ENCODE measurements at regions not wholly inside any gene's neighbourhood (a gene's known extent, or its start where the extent isn't known, plus 50 kb on each side); places are given as distances from the start of the nearest gene placed in this dataset.

GRCh38 chrX:11941571-11941970 is 183.5 kb downstream of the MSL3 start:
- DNase-seq (peak in 2 of 5 donors; percentile 22 to 52), FAIRE-seq (no peak)

GRCh38 chrX:11944501-11944900 is 186.5 kb downstream of the MSL3 start:
- no peak for FAIRE-seq
- intact Hi-C loops (cut with DNase I) = no loop called here
- H3K9me3 ChIP-seq (ENCODE audit: control insufficient read depth in 2 of 3, insufficient read depth in 1 of 3, low read length in 3 of 3) = no peaks in the 10 kb centered on the region

More at GRCh38 chrX:11941571-11941970, 183.5 kb downstream of the MSL3 start:
- Histone ChIP-seq H3K9ac (ENCODE audit: low read length in 3 of 3) (no peak overlapping the region), H3K4me1 (ENCODE audit: control insufficient read depth in 2 of 3, insufficient read depth in 2 of 3, low read depth in 1 of 3, low read length in 3 of 3) (no peaks in the 10 kb centered on the region), H3K9me3 (ENCODE audit: control insufficient read depth in 2 of 3, insufficient read depth in 1 of 3, low read length in 3 of 3) (no peaks in the 10 kb centered on the region), H3K4me3 (ENCODE audit: low read length in 3 of 3) (no peak overlapping the region), H3K36me3 (ENCODE audit: control insufficient read depth in 2 of 3, insufficient read depth in 3 of 3, low read length in 3 of 3) (no peaks in the 10 kb centered on the region), H3K27ac (ENCODE audit: low read depth in 2 of 2, low read length in 2 of 2) (no peak overlapping the region), H3K27me3 (ENCODE audit: control insufficient read depth, insufficient read depth, low read length) (no peaks in the 10 kb centered on the region)
- no peak for TF ChIP-seq CTCF (IDR thresholded peaks at IDR 0.05; ENCODE audit: borderline replicate concordance, extremely low read depth, insufficient read depth)
- intact Hi-C loops (cut with DNase I) = no loop called here

GRCh38 chrX:11949291-11949690 is 189.0 kb upstream of the FRMPD4 start:
- DNase-seq (no peak), FAIRE-seq (no peak)
- intact Hi-C loops (cut with DNase I) = no loop called here
- Histone ChIP-seq H3K9ac (ENCODE audit: low read length in 3 of 3) (no peak overlapping the region), H3K27me3 (ENCODE audit: control insufficient read depth, insufficient read depth, low read length) (no peaks in the 10 kb centered on the region), H3K36me3 (ENCODE audit: control insufficient read depth in 2 of 3, insufficient read depth in 3 of 3, low read length in 3 of 3) (no peaks in the 10 kb centered on the region), H3K4me1 (ENCODE audit: control insufficient read depth in 2 of 3, insufficient read depth in 2 of 3, low read depth in 1 of 3, low read length in 3 of 3) (no peaks in the 10 kb centered on the region), H3K4me3 (ENCODE audit: low read length in 3 of 3) (no peak overlapping the region), H3K27ac (ENCODE audit: low read depth in 2 of 2, low read length in 2 of 2) (no peak overlapping the region), H3K9me3 (ENCODE audit: control insufficient read depth in 2 of 3, insufficient read depth in 1 of 3, low read length in 3 of 3) (no peaks in the 10 kb centered on the region)
- no peak for TF ChIP-seq CTCF (IDR thresholded peaks at IDR 0.05; ENCODE audit: borderline replicate concordance, extremely low read depth, insufficient read depth)

More at GRCh38 chrX:11944501-11944900, 186.5 kb downstream of the MSL3 start:
- TF ChIP-seq CTCF (IDR thresholded peaks at IDR 0.05; ENCODE audit: borderline replicate concordance, extremely low read depth, insufficient read depth) = no peak
- Histone ChIP-seq H3K9ac (ENCODE audit: low read length in 3 of 3) (no peak overlapping the region), H3K36me3 (ENCODE audit: control insufficient read depth in 2 of 3, insufficient read depth in 3 of 3, low read length in 3 of 3) (no peaks in the 10 kb centered on the region), H3K27me3 (ENCODE audit: control insufficient read depth, insufficient read depth, low read length) (no peaks in the 10 kb centered on the region), H3K27ac (ENCODE audit: low read depth in 2 of 2, low read length in 2 of 2) (no peak overlapping the region), H3K4me3 (ENCODE audit: low read length in 3 of 3) (no peak overlapping the region), H3K4me1 (ENCODE audit: control insufficient read depth in 2 of 3, insufficient read depth in 2 of 3, low read depth in 1 of 3, low read length in 3 of 3) (no peaks in the 10 kb centered on the region)
- DNase-seq = peak in 3 of 5 donors; percentile 13 to 27 (median 16)

- DNase-seq (no peak), FAIRE-seq (no peak)
- H3K36me3 ChIP-seq (ENCODE audit: control insufficient read depth in 2 of 3, insufficient read depth in 3 of 3, low read length in 3 of 3) = no peaks in the 10 kb centered on the region
- no peak overlapping the region for H3K9ac ChIP-seq (ENCODE audit: low read length in 3 of 3)
- H3K27ac ChIP-seq (ENCODE audit: low read depth in 2 of 2, low read length in 2 of 2) = no peak overlapping the region
- no peaks in the 10 kb centered on the region for H3K27me3 ChIP-seq (ENCODE audit: control insufficient read depth, insufficient read depth, low read length)
- TF ChIP-seq CTCF (IDR thresholded peaks at IDR 0.05; ENCODE audit: borderline replicate concordance, extremely low read depth, insufficient read depth) = no peak
- no peak overlapping the region for H3K4me3 ChIP-seq (ENCODE audit: low read length in 3 of 3)
- H3K9me3 ChIP-seq (ENCODE audit: control insufficient read depth in 2 of 3, insufficient read depth in 1 of 3, low read length in 3 of 3) = no peaks in the 10 kb centered on the region
- intact Hi-C loops (cut with DNase I) = no loop called here
- no peaks in the 10 kb centered on the region for H3K4me1 ChIP-seq (ENCODE audit: control insufficient read depth in 2 of 3, insufficient read depth in 2 of 3, low read depth in 1 of 3, low read length in 3 of 3)
Measured at GRCh38 chrX:11952176-11952720, 186.0 kb upstream of the FRMPD4 start.
